Suprapubic skin (tissue), 3 donors: ENCODE measurements at regions not wholly inside any gene's neighbourhood (a gene's known extent, or its start where the extent isn't known, plus 50 kb on each side); places are given as distances from the start of the nearest gene placed in this dataset.
"Not testable (repeated sequence)": the region's sequence is repeated elsewhere in the genome, so short reads cannot be mapped to it uniquely, and the experiment has no call there.

Source experiments
- POLR2A ChIP-seq, 2 donors: fragments of 450-650 bp; IDR thresholded peaks; one replicate each; pipeline ENCODE4 v1.6.1; 2017; ENCODE audit warnings: antibody characterized with exemption in 2 of 2, mild to moderate bottlenecking in 2 of 2, moderate library complexity in 2 of 2
- TF ChIP-seq, protein P1 (sequence below), 2 donors: fragments of 200-600 bp in 1 of 2; fragments of 450-650 bp in 1 of 2; sonication (generic) in 1 of 2; IDR thresholded peaks; one replicate each; pipeline ENCODE4 v1.5.1; 2016 to 2019; ENCODE audit warnings: antibody characterized with exemption in 2 of 2, mild to moderate bottlenecking in 1 of 2, moderate library complexity in 1 of 2

DNA sequence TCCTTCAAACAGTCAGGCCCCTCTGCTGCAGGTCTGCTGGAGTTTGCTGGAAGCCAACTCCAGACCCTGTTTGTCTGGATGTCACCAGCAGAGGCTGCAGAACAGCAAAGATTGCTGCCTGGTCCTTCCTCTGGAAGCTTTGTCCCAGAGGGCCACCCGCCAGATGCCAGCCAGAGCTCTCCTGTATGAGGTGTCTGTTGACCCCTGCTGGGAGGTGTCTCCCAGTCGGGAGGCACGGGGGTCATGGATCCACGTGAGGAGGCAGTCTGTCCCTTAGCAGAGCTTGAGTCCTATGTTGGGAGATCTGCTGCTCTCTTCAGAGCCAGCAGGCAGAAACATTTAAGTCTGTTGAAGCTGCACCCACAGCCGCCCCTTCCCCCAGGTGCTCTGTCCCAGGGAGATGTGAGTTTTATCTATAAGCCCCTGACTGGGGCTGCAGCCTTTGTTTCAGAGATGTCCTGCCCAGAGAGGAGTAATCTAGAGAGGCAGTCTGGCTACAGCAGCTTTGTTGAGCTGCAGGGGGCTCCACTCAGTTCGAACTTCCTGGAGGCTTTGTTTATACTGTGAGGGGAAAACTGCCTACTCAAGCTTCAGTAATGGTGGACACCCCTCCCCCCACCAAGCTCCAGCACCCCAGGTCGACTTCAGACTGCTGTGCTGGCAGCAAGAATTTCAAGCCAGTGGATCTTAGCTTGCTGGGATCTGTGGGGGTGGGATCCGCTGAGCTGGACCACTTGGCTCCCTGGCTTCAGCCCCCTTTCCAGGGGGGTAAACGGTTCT lies 72.1 kb downstream of the OGFRL1 start:
- TF ChIP-seq, protein P1, sequence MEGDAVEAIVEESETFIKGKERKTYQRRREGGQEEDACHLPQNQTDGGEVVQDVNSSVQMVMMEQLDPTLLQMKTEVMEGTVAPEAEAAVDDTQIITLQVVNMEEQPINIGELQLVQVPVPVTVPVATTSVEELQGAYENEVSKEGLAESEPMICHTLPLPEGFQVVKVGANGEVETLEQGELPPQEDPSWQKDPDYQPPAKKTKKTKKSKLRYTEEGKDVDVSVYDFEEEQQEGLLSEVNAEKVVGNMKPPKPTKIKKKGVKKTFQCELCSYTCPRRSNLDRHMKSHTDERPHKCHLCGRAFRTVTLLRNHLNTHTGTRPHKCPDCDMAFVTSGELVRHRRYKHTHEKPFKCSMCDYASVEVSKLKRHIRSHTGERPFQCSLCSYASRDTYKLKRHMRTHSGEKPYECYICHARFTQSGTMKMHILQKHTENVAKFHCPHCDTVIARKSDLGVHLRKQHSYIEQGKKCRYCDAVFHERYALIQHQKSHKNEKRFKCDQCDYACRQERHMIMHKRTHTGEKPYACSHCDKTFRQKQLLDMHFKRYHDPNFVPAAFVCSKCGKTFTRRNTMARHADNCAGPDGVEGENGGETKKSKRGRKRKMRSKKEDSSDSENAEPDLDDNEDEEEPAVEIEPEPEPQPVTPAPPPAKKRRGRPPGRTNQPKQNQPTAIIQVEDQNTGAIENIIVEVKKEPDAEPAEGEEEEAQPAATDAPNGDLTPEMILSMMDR (IDR thresholded peaks at IDR 0.05): not testable (repeated sequence)
- not testable (repeated sequence) for TF ChIP-seq POLR2A (IDR thresholded peaks at IDR 0.05)
